IMR-90 (cell line): ENCODE measurements at regions not wholly inside any gene's neighbourhood (a gene's known extent, or its start where the extent isn't known, plus 50 kb on each side); places are given as distances from the start of the nearest gene placed in this dataset.
"Not testable (repeated sequence)": the region's sequence is repeated elsewhere in the genome, so short reads cannot be mapped to it uniquely, and the experiment has no call there.

Experiments used
- ATAC-seq: fragments of 200-7000 bp; cut with Tn5 transposase; 2 replicates; pipeline ENCODE4 v1.9.1; 2020; ENCODE audit warnings: low read depth, mild to moderate bottlenecking, moderate library complexity
- BruUV-seq: library from RNA; stranded (reverse); fragments of 400-500 nt; replicated peaks from 2 replicates; lab custom pipeline; 2021; lab: Mats Ljungman, UMichigan
- CTCF ChIA-PET: fragments of 300-600 bp; formaldehyde crosslinking; extraction: SDS; loops from one replicate; lab custom pipeline; 2021; ENCODE audit warnings: antibody characterized with exemption; lab: Yijun Ruan, JAX
- POLR2A ChIA-PET: fragments of 300-600 bp; sonication (Branson Sonifier 250); formaldehyde crosslinking; loops from one replicate; lab custom pipeline; 2022; ENCODE audit warnings: antibody characterized with exemption; ENCODE audit not compliant: unreplicated experiment; lab: Charles Lee
- DNase-seq: peaks from one replicate; pipeline ENCODE4 v3.0.0; 2013
- H2AFZ ChIP-seq: replicated peaks from 2 replicates; pipeline ENCODE3; 2013; ENCODE audit warnings: low read length, mild to moderate bottlenecking; ENCODE audit not compliant: poor library complexity
- H2AK5ac ChIP-seq: 2 replicates; pipeline ENCODE4 v1.6.1; 2013; ENCODE audit warnings: low read depth, low read length, inconsistent platforms
- H2AK9ac ChIP-seq: replicated peaks from 2 replicates; pipeline ENCODE3; 2013; ENCODE audit warnings: mild to moderate bottlenecking, low read depth, low read length, moderate library complexity; ENCODE audit not compliant: poor library complexity
- H2BK120ac ChIP-seq: 2 replicates; pipeline ENCODE4 v1.6.1; 2013; ENCODE audit warnings: low read depth, low read length, inconsistent platforms
- H2BK15ac ChIP-seq: 3 replicates; pipeline ENCODE4 v1.6.1; 2013; ENCODE audit warnings: low read depth, low read length, inconsistent platforms
- H2BK20ac ChIP-seq: 2 replicates; pipeline ENCODE4 v1.6.1; 2013; ENCODE audit warnings: low read depth, mild to moderate bottlenecking, inconsistent platforms, low read length, moderate library complexity
- H2BK5ac ChIP-seq: 2 replicates; pipeline ENCODE4 v1.6.1; 2013; ENCODE audit warnings: mild to moderate bottlenecking, low read depth, low read length, inconsistent platforms; ENCODE audit not compliant: poor library complexity, severe bottlenecking
- H3K14ac ChIP-seq: replicated peaks from 2 replicates; pipeline ENCODE4 v1.6.1; 2013; ENCODE audit warnings: low read depth, low read length, inconsistent platforms
- H3K18ac ChIP-seq: 2 replicates; pipeline ENCODE4 v1.6.1; 2013; ENCODE audit warnings: low read depth, low read length, control low read depth
- H3K23ac ChIP-seq: 2 replicates; pipeline ENCODE4 v1.6.1; 2013; ENCODE audit warnings: low read depth, low read length, inconsistent platforms
- H3K27ac ChIP-seq: 2 replicates; pipeline ENCODE4 v1.5.1; 2013; ENCODE audit warnings: mild to moderate bottlenecking, control low read depth, low read length; ENCODE audit not compliant: insufficient read depth
- H3K27me3 ChIP-seq: 2 replicates; pipeline ENCODE4 v1.6.1; 2013; ENCODE audit warnings: low read length; ENCODE audit not compliant: control insufficient read depth, insufficient read depth
- H3K36me3 ChIP-seq: 2 replicates; pipeline ENCODE4 v1.6.1; 2013; ENCODE audit warnings: low read length, mixed read lengths; ENCODE audit not compliant: control insufficient read depth, insufficient read depth
- H3K4ac ChIP-seq: 2 replicates; pipeline ENCODE4 v1.6.1; 2013; ENCODE audit warnings: low read depth, low read length, inconsistent platforms
- H3K4me1 ChIP-seq: 2 replicates; pipeline ENCODE4 v1.6.1; 2013; ENCODE audit warnings: low read length, mixed read lengths; ENCODE audit not compliant: control insufficient read depth, insufficient read depth
- H3K4me2 ChIP-seq: 2 replicates; pipeline ENCODE4 v1.6.1; 2013; ENCODE audit warnings: low read depth, mild to moderate bottlenecking, control low read depth, low read length, moderate library complexity
- H3K4me3 ChIP-seq: 2 replicates; pipeline ENCODE4 v1.5.1; 2013; ENCODE audit warnings: low read depth, mild to moderate bottlenecking, control low read depth, low read length, moderate library complexity; ENCODE audit not compliant: insufficient read depth
- H3K56ac ChIP-seq: 2 replicates; pipeline ENCODE4 v1.6.1; 2013; ENCODE audit warnings: low read length, inconsistent platforms; ENCODE audit not compliant: insufficient read depth; ENCODE audit errors: extremely low read depth
- H3K79me1 ChIP-seq, 2 experiments: 2 replicates each; pipeline ENCODE4 v1.6.1; 2013; ENCODE audit warnings: low read length in 2 of 2, inconsistent platforms in 1 of 2, low read depth in 1 of 2
- H3K9ac ChIP-seq: 2 replicates; pipeline ENCODE4 v1.6.1; 2013; ENCODE audit warnings: low read depth, low read length, control low read depth
- H3K9me1 ChIP-seq: 2 replicates; pipeline ENCODE4 v1.6.1; 2013; ENCODE audit warnings: low read length, inconsistent platforms; ENCODE audit not compliant: insufficient read depth
- H3K9me3 ChIP-seq: 2 replicates; pipeline ENCODE4 v1.6.1; 2013; ENCODE audit warnings: low read length; ENCODE audit not compliant: control insufficient read depth, insufficient read depth
- H4K20me1 ChIP-seq: 2 replicates; pipeline ENCODE4 v1.6.1; 2013; ENCODE audit warnings: low read length, inconsistent platforms; ENCODE audit not compliant: insufficient read depth
- H4K5ac ChIP-seq: 2 replicates; pipeline ENCODE4 v1.6.1; 2013; ENCODE audit warnings: mild to moderate bottlenecking, low read depth, low read length, control low read depth
- H4K8ac ChIP-seq, 2 experiments: 2 replicates each; pipeline ENCODE4 v1.6.1; 2013; ENCODE audit warnings: low read depth in 2 of 2, low read length in 2 of 2, control low read depth in 1 of 2, inconsistent platforms in 1 of 2
- H4K91ac ChIP-seq: 2 replicates; pipeline ENCODE4 v1.6.1; 2013; ENCODE audit warnings: low read depth, low read length, inconsistent platforms; ENCODE audit not compliant: insufficient read depth
- WGBS, 2 experiments: methylation state at CpG; one replicate each; pipeline versions ENCODE4 v1.1.5 to v1.1.7; 2013; ENCODE audit warnings: missing lambda C conversion rate in 2 of 2; ENCODE audit not compliant: insufficient read length in 1 of 2; ENCODE audit errors: extremely low coverage in 2 of 2; 5-methylcytosine and 5-hydroxymethylcytosine counted together
- dilution Hi-C: fragments of 300-500 bp; cut with HindIII; formaldehyde crosslinking; loops from one replicate; pipeline ENCODE4 v1.14.3; 2018; ENCODE audit warnings: low sequenced_read_pairs; ENCODE audit not compliant: unreplicated experiment
- in situ Hi-C: fragments of 300-500 bp; cut with MboI; formaldehyde crosslinking; loops from 3 replicates; pipeline ENCODE4 v1.14.3; 2019; ENCODE audit warnings: low sequenced_read_pairs, inconsistent platforms, mixed read lengths
- intact Hi-C: fragments of 100-400 bp; cut with micrococcal nuclease; formaldehyde crosslinking; loops from 2 replicates; pipeline ENCODE4 v1.10.0; 2022

DNA sequence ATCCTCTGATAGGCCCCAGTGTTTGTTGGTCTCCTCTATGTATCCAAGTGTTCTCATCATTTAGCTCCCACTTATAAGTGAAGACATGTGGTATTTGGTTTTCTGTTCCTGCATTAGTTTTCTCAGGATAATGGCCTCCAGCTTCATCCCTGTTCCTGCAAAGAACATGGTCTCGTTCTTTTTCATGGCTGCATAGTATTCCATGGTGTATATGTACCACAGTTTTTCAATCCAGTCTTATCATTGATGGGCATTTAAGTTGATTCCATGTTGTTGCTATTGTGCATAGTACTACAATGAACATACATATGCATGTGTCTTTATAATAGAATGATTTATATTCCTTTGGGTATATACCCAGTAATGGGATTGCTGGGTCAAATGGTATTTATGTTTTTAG is 406.9 kb downstream of the UTRN start:
- H2BK15ac ChIP-seq, CTCF ChIA-PET, POLR2A ChIA-PET, H3K9me1 ChIP-seq, H3K14ac ChIP-seq, H3K4me2 ChIP-seq, H3K79me1 ChIP-seq, H4K91ac ChIP-seq, H3K4me1 ChIP-seq, BruUV-seq, ATAC-seq, H3K27me3 ChIP-seq, H3K27ac ChIP-seq, in situ Hi-C loops, H3K23ac ChIP-seq, H2BK5ac ChIP-seq, intact Hi-C loops, H2BK20ac ChIP-seq, H3K9ac ChIP-seq, H2AFZ ChIP-seq, H3K56ac ChIP-seq, H3K18ac ChIP-seq, H3K36me3 ChIP-seq, H3K4ac ChIP-seq, H2AK9ac ChIP-seq, H3K9me3 ChIP-seq, H2BK120ac ChIP-seq, H2AK5ac ChIP-seq, H4K20me1 ChIP-seq, H4K5ac ChIP-seq, dilution Hi-C loops, H3K4me3 ChIP-seq, H4K8ac ChIP-seq, DNase-seq: not testable (repeated sequence)
- WGBS, 2 experiments = no CpG with 5 or more reads among the region's 1 CpG
